Panc1 (cell line): ENCODE measurements at regions not wholly inside any gene's neighbourhood (a gene's known extent, or its start where the extent isn't known, plus 50 kb on each side); places are given as distances from the start of the nearest gene placed in this dataset.

ENCODE experiments used
- ATAC-seq: fragments of 200-7000 bp; cut with Tn5 transposase; 2 replicates; pipeline ENCODE4 v1.9.1; 2020; ENCODE audit warnings: mild to moderate bottlenecking, moderate library complexity
- BruUV-seq: library from RNA; stranded (reverse); fragments of 400-500 nt; replicated peaks from 2 replicates; lab custom pipeline; 2021; lab: Mats Ljungman, UMichigan
- CTCF ChIA-PET: fragments of 300-600 bp; sonication (Branson Sonifier 250); formaldehyde crosslinking; loops from one replicate; lab custom pipeline; 2022; ENCODE audit warnings: antibody characterized with exemption; lab: Charles Lee
- POLR2A ChIA-PET: fragments of 300-600 bp; sonication (Branson Sonifier 250); formaldehyde crosslinking; loops from one replicate; lab custom pipeline; 2022; ENCODE audit warnings: antibody characterized with exemption; lab: Charles Lee
- DNase-seq: peaks from one replicate; pipeline ENCODE4 v3.0.0-alpha.2; 2010; ENCODE audit warnings: low read depth, low spot score
- H3K27ac ChIP-seq: 2 replicates; pipeline ENCODE4 v1.5.1; 2011; ENCODE audit warnings: mild to moderate bottlenecking, low read length, inconsistent platforms
- H3K27me3 ChIP-seq: fragments of 200-500 bp; sonication (Bioruptor generic); 2 replicates; pipeline ENCODE4 v1.6.0; 2014; ENCODE audit warnings: low read length, inconsistent platforms; ENCODE audit not compliant: control insufficient read depth, insufficient read depth
- H3K36me3 ChIP-seq: fragments of 200-500 bp; sonication (Bioruptor generic); 2 replicates; pipeline ENCODE4 v1.5.1; 2014; ENCODE audit warnings: inconsistent platforms, mild to moderate bottlenecking, low read length, moderate library complexity; ENCODE audit not compliant: control insufficient read depth, insufficient read depth
- H3K4me1 ChIP-seq: 2 replicates; pipeline ENCODE4 v1.5.1; 2011; ENCODE audit warnings: inconsistent platforms, mild to moderate bottlenecking, low read length, moderate library complexity; ENCODE audit not compliant: control insufficient read depth, insufficient read depth
- H3K4me3 ChIP-seq, 2 experiments: 2 replicates each; pipeline ENCODE4 v1.5.1; 2011 to 2012; ENCODE audit warnings: low read depth in 2 of 2, low read length in 2 of 2, mild to moderate bottlenecking in 2 of 2, inconsistent platforms in 1 of 2, moderate library complexity in 1 of 2
- H3K9me3 ChIP-seq: fragments of 200-500 bp; sonication (Bioruptor generic); 2 replicates; pipeline ENCODE4 v1.5.1; 2014; ENCODE audit warnings: low read depth, mild to moderate bottlenecking, inconsistent platforms, low read length, moderate library complexity; ENCODE audit not compliant: control insufficient read depth, insufficient read depth
- POLR2AphosphoS5 ChIP-seq: IDR thresholded peaks from 2 replicates; pipeline ENCODE4 v1.6.1; 2012; ENCODE audit warnings: mild to moderate bottlenecking, low read depth, low read length, moderate library complexity
- SIN3A ChIP-seq: IDR thresholded peaks from 2 replicates; pipeline ENCODE4 v1.6.1; 2012; ENCODE audit warnings: low read depth, mild to moderate bottlenecking, low read length, moderate library complexity, borderline replicate concordance; ENCODE audit not compliant: insufficient read depth
- TCF7L2 ChIP-seq: IDR thresholded peaks from 2 replicates; pipeline ENCODE4 v1.6.1; 2011; ENCODE audit warnings: mild to moderate bottlenecking, low read depth, low read length, inconsistent platforms
- in situ Hi-C: cut with HindIII; loops from 2 replicates; pipeline ENCODE4 v1.10.0; 2016; ENCODE audit warnings: low sequenced_read_pairs, low pct_unique_long_range_greater_than_20kb
- intact Hi-C: fragments of 100-400 bp; cut with micrococcal nuclease; formaldehyde crosslinking; loops from one replicate; pipeline ENCODE4 v1.10.0; 2022; ENCODE audit not compliant: unreplicated experiment
- TF ChIP-seq, protein P1 (sequence below): fragments of 450-650 bp; IDR thresholded peaks from 2 replicates; pipeline ENCODE4 v1.5.1; 2017; ENCODE audit warnings: mild to moderate bottlenecking
- TF ChIP-seq, protein P2 (sequence below), 2 experiments: IDR thresholded peaks; 2 replicates each; pipeline ENCODE4 v1.6.1; 2011 to 2012; ENCODE audit warnings: low read depth in 2 of 2, control low read depth in 1 of 2, low read length in 1 of 2, mild to moderate bottlenecking in 1 of 2, moderate library complexity in 1 of 2; ENCODE audit not compliant: insufficient read depth in 1 of 2

DNA sequence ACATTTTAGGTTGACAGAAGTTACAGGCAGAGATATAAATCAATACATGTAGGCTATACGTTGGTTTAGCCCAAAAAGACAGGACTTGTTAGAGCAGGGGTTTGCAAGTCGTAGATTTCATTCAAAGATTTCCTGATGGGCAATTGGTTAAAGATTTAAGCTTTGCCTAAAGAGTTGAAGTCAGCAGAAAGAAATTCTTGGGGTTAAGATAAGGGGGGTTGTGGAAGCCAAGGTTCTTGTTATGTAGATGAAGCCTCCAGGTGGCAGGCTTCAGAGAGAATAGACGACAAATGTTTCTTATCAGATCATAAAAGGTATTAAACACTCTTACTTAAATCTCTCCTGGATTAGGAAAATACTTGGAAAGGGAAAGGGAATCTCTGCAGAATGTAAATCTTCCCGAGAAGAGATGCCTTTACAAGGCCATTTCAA, 510.8 kb downstream of the TMTC2 start:
- no peak overlapping the region for H3K27ac ChIP-seq
- BruUV-seq = no TSS peak
- ChIA-PET CTCF (no interaction called here), POLR2A (no interaction called here)
- H3K36me3 ChIP-seq = no peaks in the 10 kb centered on the region
- ATAC-seq (no peak), DNase-seq (no peak)
- in situ Hi-C loops = no loop called here
- no peaks in the 10 kb centered on the region for H3K27me3 ChIP-seq
- H3K9me3 ChIP-seq = no peaks in the 10 kb centered on the region
- H3K4me3 ChIP-seq = no peak overlapping the region
- TF ChIP-seq, protein P1, sequence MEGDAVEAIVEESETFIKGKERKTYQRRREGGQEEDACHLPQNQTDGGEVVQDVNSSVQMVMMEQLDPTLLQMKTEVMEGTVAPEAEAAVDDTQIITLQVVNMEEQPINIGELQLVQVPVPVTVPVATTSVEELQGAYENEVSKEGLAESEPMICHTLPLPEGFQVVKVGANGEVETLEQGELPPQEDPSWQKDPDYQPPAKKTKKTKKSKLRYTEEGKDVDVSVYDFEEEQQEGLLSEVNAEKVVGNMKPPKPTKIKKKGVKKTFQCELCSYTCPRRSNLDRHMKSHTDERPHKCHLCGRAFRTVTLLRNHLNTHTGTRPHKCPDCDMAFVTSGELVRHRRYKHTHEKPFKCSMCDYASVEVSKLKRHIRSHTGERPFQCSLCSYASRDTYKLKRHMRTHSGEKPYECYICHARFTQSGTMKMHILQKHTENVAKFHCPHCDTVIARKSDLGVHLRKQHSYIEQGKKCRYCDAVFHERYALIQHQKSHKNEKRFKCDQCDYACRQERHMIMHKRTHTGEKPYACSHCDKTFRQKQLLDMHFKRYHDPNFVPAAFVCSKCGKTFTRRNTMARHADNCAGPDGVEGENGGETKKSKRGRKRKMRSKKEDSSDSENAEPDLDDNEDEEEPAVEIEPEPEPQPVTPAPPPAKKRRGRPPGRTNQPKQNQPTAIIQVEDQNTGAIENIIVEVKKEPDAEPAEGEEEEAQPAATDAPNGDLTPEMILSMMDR = no peak
- TF ChIP-seq, protein P2, sequence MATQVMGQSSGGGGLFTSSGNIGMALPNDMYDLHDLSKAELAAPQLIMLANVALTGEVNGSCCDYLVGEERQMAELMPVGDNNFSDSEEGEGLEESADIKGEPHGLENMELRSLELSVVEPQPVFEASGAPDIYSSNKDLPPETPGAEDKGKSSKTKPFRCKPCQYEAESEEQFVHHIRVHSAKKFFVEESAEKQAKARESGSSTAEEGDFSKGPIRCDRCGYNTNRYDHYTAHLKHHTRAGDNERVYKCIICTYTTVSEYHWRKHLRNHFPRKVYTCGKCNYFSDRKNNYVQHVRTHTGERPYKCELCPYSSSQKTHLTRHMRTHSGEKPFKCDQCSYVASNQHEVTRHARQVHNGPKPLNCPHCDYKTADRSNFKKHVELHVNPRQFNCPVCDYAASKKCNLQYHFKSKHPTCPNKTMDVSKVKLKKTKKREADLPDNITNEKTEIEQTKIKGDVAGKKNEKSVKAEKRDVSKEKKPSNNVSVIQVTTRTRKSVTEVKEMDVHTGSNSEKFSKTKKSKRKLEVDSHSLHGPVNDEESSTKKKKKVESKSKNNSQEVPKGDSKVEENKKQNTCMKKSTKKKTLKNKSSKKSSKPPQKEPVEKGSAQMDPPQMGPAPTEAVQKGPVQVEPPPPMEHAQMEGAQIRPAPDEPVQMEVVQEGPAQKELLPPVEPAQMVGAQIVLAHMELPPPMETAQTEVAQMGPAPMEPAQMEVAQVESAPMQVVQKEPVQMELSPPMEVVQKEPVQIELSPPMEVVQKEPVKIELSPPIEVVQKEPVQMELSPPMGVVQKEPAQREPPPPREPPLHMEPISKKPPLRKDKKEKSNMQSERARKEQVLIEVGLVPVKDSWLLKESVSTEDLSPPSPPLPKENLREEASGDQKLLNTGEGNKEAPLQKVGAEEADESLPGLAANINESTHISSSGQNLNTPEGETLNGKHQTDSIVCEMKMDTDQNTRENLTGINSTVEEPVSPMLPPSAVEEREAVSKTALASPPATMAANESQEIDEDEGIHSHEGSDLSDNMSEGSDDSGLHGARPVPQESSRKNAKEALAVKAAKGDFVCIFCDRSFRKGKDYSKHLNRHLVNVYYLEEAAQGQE (IDR thresholded peaks at IDR 0.05; ENCODE audit: insufficient read depth in 1 of 2, low read depth in 2 of 2, low read length in 1 of 2) = no peak
- TF ChIP-seq TCF7L2 = no peak
- no peak for TF ChIP-seq POLR2AphosphoS5
- TF ChIP-seq SIN3A = no peak
- H3K4me1 ChIP-seq = no peaks in the 10 kb centered on the region
- intact Hi-C loops = no loop called here

DNA sequence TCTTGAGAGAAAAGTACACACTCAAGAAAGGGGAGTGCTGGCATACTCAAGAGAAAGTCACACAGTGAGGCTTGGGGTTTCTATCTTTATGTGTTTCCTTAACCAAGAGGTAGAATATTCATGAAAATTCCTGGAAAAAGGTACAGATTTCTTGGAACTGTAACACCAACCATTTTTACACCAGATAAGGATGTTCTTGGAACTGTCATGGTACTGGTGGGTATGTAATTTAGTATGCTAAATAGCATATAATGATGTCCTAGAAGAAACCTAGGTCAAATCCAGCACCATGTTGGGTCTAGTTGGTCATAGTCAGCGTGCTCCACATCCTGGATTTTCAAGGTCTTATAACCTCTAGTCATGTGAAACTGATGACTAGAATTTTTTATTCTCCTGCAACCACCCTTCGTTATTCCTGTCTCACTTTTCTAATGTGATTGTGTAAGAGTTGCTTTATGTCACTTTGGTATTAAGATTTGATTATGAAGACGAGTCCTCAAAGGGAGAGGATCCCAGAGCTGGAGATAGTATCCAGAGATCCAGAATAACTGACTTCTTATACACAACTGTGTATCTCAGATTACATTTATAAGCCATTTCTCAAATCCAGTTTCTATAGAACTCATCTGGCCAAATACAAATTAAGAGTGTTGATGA, 510.1 kb downstream of the TMTC2 start:
- intact Hi-C loops (no loop called here), in situ Hi-C loops (no loop called here)
- ATAC-seq (no peak), DNase-seq (no peak)
- no peaks in the 10 kb centered on the region for H3K27me3 ChIP-seq
- H3K9me3 ChIP-seq = no peaks in the 10 kb centered on the region
- CTCF ChIA-PET = no interaction called here
- no TSS peak for BruUV-seq
- TF ChIP-seq, protein P2 (IDR thresholded peaks at IDR 0.05; ENCODE audit: insufficient read depth in 1 of 2, low read depth in 2 of 2, low read length in 1 of 2) = no peak
- TF ChIP-seq, protein P1 = no peak
- no peak for TF ChIP-seq POLR2AphosphoS5
- no peak for TF ChIP-seq SIN3A
- TF ChIP-seq TCF7L2 = no peak
- no peak overlapping the region for H3K4me3 ChIP-seq
- no peaks in the 10 kb centered on the region for H3K4me1 ChIP-seq
- POLR2A ChIA-PET = no interaction called here
- no peaks in the 10 kb centered on the region for H3K36me3 ChIP-seq
- no peak overlapping the region for H3K27ac ChIP-seq
